Left ventricle myocardium inferior (tissue), 1 donor: ENCODE measurements at regions not wholly inside any gene's neighbourhood (a gene's known extent, or its start where the extent isn't known, plus 50 kb on each side); places are given as distances from the start of the nearest gene placed in this dataset.
"Not testable (repeated sequence)": the region's sequence is repeated elsewhere in the genome, so short reads cannot be mapped to it uniquely, and the experiment has no call there.

Experiments used
- DNase-seq: peaks from one replicate; pipeline ENCODE4 v3.0.0-alpha.2; 2020
- H3K27ac ChIP-seq: fragments of 200-600 bp; replicated peaks from 2 replicates; pipeline ENCODE4 v1.8.0; 2021
- H3K27me3 ChIP-seq: fragments of 200-600 bp; 2 replicates; pipeline ENCODE4 v1.8.0; 2021; ENCODE audit warnings: low read depth
- H3K36me3 ChIP-seq: fragments of 200-600 bp; 2 replicates; pipeline ENCODE4 v1.8.0; 2021
- H3K4me1 ChIP-seq: fragments of 200-600 bp; 2 replicates; pipeline ENCODE4 v1.8.0; 2021
- H3K4me3 ChIP-seq: fragments of 200-600 bp; 2 replicates; pipeline ENCODE4 v1.8.0; 2021; ENCODE audit warnings: mild to moderate bottlenecking, moderate library complexity
- H3K9me3 ChIP-seq: fragments of 200-600 bp; replicated peaks from 2 replicates; pipeline ENCODE4 v1.8.0; 2021
- intact Hi-C: fragments of 100-400 bp; cut with micrococcal nuclease; formaldehyde crosslinking; loops from one replicate; pipeline ENCODE4 v1.11.0; 2022
- TF ChIP-seq, protein P1 (sequence below): fragments of 200-600 bp; IDR thresholded peaks from 2 replicates; pipeline ENCODE4 v1.8.0; 2021; ENCODE audit warnings: antibody characterized with exemption, mild to moderate bottlenecking, borderline replicate concordance
- donor health status: DM: no; HTN: yes; CAD: no; lungs with severe emphysema.

DNA sequence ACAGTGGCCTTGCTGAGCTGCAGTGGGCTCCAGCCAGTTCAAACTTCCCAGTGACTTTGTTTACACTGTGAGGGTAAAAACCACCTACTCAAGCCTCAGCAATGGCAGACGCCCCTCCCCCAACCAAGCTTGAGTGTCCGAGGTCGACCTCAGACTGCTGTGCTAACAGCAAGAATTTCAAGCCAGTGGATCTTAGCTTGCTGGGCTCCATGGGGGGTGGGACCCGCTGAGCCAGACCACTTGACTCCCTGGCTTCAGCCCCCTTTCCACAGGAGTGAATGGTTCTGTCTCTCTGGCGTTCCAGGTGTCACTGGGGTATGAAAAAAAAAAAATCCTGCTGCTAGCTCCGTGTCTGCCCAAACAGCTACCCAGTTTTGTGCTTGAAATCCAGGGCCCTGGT is 168.9 kb upstream of the INTU start:
- intact Hi-C loops, result no loop called here
- Histone ChIP-seq H3K4me3 (no peak overlapping the region), H3K4me1 (no peaks in the 10 kb centered on the region), H3K27me3 (peaks cover 9% of the 10 kb centered on the region), H3K36me3 (no peaks in the 10 kb centered on the region), H3K9me3 (peaks cover 8% of the 10 kb centered on the region), H3K27ac (no peak overlapping the region)
- no peak for DNase-seq
- TF ChIP-seq, protein P1, sequence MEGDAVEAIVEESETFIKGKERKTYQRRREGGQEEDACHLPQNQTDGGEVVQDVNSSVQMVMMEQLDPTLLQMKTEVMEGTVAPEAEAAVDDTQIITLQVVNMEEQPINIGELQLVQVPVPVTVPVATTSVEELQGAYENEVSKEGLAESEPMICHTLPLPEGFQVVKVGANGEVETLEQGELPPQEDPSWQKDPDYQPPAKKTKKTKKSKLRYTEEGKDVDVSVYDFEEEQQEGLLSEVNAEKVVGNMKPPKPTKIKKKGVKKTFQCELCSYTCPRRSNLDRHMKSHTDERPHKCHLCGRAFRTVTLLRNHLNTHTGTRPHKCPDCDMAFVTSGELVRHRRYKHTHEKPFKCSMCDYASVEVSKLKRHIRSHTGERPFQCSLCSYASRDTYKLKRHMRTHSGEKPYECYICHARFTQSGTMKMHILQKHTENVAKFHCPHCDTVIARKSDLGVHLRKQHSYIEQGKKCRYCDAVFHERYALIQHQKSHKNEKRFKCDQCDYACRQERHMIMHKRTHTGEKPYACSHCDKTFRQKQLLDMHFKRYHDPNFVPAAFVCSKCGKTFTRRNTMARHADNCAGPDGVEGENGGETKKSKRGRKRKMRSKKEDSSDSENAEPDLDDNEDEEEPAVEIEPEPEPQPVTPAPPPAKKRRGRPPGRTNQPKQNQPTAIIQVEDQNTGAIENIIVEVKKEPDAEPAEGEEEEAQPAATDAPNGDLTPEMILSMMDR, result no peak

DNA sequence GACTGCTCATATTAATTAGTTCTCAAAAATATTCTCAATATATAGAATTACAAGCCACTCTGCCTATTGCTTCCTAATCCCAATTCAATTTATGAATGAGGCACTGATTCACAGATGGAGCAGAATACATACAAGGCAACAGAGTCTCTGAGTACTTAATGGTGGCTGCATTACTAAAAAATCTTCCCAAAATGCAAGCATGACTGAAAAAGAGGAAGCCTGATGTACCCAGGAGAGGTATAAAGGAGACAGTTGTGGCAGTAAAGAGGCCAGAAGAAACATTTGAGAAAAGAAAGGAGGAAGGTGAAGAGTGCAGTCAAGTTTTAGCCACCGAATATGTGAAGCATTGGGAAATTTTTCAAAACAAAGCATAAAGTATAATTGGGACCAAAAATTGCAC is 163.2 kb upstream of the INTU start:
- H3K4me3 ChIP-seq, result no peak overlapping the region
- TF ChIP-seq, protein P1, result no peak
- no peaks in the 10 kb centered on the region for H3K4me1 ChIP-seq
- peaks cover 11% of the 10 kb centered on the region for H3K9me3 ChIP-seq
- H3K27me3 ChIP-seq, result no peaks in the 10 kb centered on the region
- no peak for DNase-seq
- no peak overlapping the region for H3K27ac ChIP-seq
- no peaks in the 10 kb centered on the region for H3K36me3 ChIP-seq
- intact Hi-C loops, result no loop called here

DNA sequence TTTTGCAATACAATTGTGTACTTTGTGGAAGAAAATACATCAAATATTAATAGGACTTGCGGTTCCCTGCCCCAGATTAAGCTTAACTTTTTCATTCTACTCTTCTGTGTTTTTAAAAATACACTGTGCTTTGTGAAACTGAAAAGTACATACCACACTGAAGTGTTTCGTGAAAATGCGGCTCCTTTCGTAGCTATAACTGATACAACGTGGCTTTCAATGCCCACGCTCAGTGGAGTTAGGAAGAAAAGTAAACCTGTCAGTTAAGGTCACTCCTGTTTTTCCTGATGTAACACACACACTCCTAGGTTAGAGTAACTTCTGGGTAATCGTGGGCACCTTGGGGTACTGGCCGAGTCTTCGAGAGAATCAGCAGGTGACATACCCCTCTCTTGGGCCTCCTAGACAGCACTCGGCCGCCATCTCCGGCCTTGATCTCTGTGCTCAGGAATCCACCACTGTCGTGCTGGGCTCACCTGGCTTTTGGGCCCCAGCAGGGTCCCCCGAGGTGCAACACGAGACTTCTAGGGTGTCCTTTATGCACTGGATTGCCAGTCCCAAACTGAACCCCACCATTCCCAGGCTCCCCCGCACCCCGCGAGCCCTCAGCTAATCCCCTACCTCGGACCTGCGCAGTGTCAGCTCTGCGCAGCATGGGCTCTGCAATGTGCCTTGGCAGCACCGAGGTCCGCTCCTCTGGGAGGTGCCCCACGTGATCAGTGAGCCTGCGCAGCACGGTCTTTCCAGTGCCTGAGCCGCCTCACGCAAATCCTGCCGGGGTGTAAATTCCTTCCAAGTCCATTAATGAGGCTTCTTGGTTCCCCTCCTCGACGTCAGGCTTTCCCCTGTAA is 162.6 kb upstream of the INTU start:
- Histone ChIP-seq H3K36me3 (no peaks in the 10 kb centered on the region), H3K27ac (no peak overlapping the region), H3K9me3 (peaks cover 11% of the 10 kb centered on the region), H3K27me3 (no peaks in the 10 kb centered on the region), H3K4me3 (no peak overlapping the region), H3K4me1 (no peaks in the 10 kb centered on the region)
- TF ChIP-seq, protein P1, result no peak
- intact Hi-C loops, result no loop called here
- no peak for DNase-seq

DNA sequence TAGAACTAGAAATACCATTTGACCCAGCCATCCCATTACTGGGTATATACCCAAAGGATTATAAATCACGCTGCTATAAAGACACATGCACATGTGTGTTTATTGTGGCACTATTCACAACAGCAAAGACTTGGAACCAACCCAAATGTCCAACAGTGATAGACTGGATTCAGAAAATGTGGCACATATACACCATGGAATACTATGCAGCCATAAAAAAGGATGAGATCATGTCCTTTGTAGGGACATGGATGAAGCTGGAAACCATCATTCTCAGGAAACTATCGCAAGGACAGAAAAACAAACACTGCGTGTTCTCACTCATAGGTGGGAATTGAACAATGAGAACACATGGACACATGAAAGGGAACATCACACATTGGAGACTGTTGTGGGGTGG is 154.5 kb upstream of the INTU start:
- H3K36me3 ChIP-seq, H3K27me3 ChIP-seq, H3K4me3 ChIP-seq, intact Hi-C loops, DNase-seq, H3K4me1 ChIP-seq, H3K27ac ChIP-seq: not testable (repeated sequence)
- peaks cover 10% of the 10 kb centered on the region for H3K9me3 ChIP-seq

DNA sequence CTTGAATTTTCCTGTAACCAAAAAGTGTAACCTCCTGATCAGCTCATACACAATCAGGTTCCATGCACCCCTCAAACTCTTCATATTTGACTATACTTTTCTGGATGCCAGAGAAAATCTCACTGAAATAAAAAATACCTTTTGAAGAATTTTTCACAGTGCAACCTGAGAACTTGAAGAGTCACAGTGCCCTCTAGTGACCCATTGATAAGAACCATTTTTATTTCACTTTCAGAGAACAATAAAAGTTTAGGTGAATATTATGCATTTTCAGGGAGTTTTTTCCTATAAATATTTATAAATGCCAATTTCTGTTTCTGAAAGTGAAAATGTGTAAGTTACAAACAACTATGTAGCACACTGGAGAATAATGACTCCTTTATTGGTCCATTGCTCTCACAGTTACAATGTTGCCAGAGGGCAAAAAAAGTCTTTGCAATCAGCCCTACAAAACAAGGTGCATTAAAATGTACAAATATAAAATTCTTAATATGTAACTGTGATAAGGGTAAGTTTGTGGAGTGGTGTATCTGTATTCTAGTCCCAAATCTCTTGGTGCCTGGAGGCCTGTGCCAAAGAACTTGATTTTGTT is 153.6 kb upstream of the INTU start:
- Histone ChIP-seq H3K4me3 (no peak overlapping the region), H3K27ac (no peak overlapping the region), H3K27me3 (no peaks in the 10 kb centered on the region), H3K9me3 (peaks cover 6% of the 10 kb centered on the region), H3K4me1 (no peaks in the 10 kb centered on the region), H3K36me3 (no peaks in the 10 kb centered on the region)
- TF ChIP-seq, protein P1, result peak; percentile 64
- DNase-seq, result no peak
- intact Hi-C loops, result no loop called here

DNA sequence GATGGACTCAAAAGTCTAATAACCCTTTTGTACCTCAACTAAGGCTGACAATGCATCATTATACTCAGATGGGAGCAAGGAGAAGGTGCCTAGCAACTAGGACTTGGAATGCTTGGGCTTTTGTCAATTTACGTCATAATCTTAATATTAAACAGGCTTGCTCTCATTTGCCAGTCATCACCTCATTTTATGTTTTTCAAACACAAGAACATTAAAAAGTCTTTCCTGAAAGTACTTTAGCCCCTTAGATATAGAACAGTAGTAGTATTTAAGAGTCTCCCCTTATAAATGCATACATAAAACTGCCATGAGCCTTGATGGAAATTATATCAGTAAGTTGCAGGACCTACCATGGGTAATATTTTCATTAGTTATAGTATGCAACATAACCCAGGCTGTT is 150.7 kb upstream of the INTU start:
- no peak overlapping the region for H3K4me3 ChIP-seq
- H3K36me3 ChIP-seq, result no peaks in the 10 kb centered on the region
- peaks cover 6% of the 10 kb centered on the region for H3K9me3 ChIP-seq
- no peak overlapping the region for H3K27ac ChIP-seq
- H3K27me3 ChIP-seq, result no peaks in the 10 kb centered on the region
- no peak for DNase-seq
- peaks cover 7% of the 10 kb centered on the region for H3K4me1 ChIP-seq
- intact Hi-C loops, result no loop called here
- TF ChIP-seq, protein P1, result no peak
